ENCODE measurements at regions not wholly inside any gene's neighbourhood (a gene's known extent, or its start where the extent isn't known, plus 50 kb on each side); places are given as distances from the start of the nearest gene placed in this dataset.
"Not testable (repeated sequence)": the region's sequence is repeated elsewhere in the genome, so short reads cannot be mapped to it uniquely, and the experiment has no call there.

DNA sequence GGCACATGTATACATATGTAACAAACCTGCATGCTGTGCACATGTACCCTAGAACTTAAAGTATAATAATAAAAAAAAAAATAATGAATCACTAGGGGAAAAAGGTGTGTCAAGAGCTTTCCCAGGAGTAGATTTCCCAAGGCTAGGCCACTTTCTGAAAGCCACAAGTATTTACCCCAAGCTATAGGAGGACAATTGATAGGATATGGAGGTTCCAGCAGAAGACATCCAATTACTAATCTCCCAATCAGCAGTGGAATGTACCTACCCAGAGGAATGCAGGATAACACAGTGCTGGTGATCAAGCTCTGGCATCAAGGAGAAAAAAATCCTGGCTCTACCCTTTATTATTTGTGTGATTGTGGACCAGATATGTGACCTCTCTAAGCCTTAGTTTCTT lies 562.7 kb downstream of the RFPL4B start:
- H3K27ac ChIP-seq = no peak overlapping the region
- no peaks in the 10 kb centered on the region for H3K36me3 ChIP-seq (ENCODE audit: control insufficient read depth, insufficient read depth, low read length)
- no peaks in the 10 kb centered on the region for H3K27me3 ChIP-seq (ENCODE audit: control insufficient read depth, insufficient read depth, low read length)
- H3K9me3 ChIP-seq (ENCODE audit: control insufficient read depth, low read length) = no peaks in the 10 kb centered on the region
- no peak overlapping the region for H2AFZ ChIP-seq
- H3K4me3 ChIP-seq (ENCODE audit: low read depth, low read length) = no peak overlapping the region
- no peaks in the 10 kb centered on the region for H3K79me2 ChIP-seq
- H3K9ac ChIP-seq = no peak overlapping the region
- no peaks in the 10 kb centered on the region for H3K4me1 ChIP-seq
- TF ChIP-seq, protein P1, sequence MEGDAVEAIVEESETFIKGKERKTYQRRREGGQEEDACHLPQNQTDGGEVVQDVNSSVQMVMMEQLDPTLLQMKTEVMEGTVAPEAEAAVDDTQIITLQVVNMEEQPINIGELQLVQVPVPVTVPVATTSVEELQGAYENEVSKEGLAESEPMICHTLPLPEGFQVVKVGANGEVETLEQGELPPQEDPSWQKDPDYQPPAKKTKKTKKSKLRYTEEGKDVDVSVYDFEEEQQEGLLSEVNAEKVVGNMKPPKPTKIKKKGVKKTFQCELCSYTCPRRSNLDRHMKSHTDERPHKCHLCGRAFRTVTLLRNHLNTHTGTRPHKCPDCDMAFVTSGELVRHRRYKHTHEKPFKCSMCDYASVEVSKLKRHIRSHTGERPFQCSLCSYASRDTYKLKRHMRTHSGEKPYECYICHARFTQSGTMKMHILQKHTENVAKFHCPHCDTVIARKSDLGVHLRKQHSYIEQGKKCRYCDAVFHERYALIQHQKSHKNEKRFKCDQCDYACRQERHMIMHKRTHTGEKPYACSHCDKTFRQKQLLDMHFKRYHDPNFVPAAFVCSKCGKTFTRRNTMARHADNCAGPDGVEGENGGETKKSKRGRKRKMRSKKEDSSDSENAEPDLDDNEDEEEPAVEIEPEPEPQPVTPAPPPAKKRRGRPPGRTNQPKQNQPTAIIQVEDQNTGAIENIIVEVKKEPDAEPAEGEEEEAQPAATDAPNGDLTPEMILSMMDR (IDR thresholded peaks at IDR 0.05) = no peak
- no peak overlapping the region for H3K4me2 ChIP-seq (ENCODE audit: low read length)

- no peak overlapping the region for H2AFZ ChIP-seq
Measured at GRCh38 chr6:112910256-112910655, 563.1 kb downstream of the RFPL4B start.

GRCh38 chr6:112911959-112912358 lies 564.8 kb downstream of the RFPL4B start:
- no peak overlapping the region for H3K9ac ChIP-seq
- no peaks in the 10 kb centered on the region for H3K9me3 ChIP-seq (ENCODE audit: control insufficient read depth, low read length)
- H3K4me2 ChIP-seq (ENCODE audit: low read length) = no peak overlapping the region
- no peaks in the 10 kb centered on the region for H3K27me3 ChIP-seq (ENCODE audit: control insufficient read depth, insufficient read depth, low read length)
- TF ChIP-seq, protein P1 (IDR thresholded peaks at IDR 0.05) = no peak
- no peak overlapping the region for H3K4me3 ChIP-seq (ENCODE audit: low read depth, low read length)
- no peaks in the 10 kb centered on the region for H3K79me2 ChIP-seq
- no peak overlapping the region for H3K27ac ChIP-seq
- H3K36me3 ChIP-seq (ENCODE audit: control insufficient read depth, insufficient read depth, low read length) = no peaks in the 10 kb centered on the region
- H2AFZ ChIP-seq = no peak overlapping the region
- H3K4me1 ChIP-seq = no peaks in the 10 kb centered on the region

More at GRCh38 chr6:112910256-112910655, 563.1 kb downstream of the RFPL4B start:
- Histone ChIP-seq H3K9me3 (ENCODE audit: control insufficient read depth, low read length) (no peaks in the 10 kb centered on the region), H3K36me3 (ENCODE audit: control insufficient read depth, insufficient read depth, low read length) (no peaks in the 10 kb centered on the region), H3K4me3 (ENCODE audit: low read depth, low read length) (no peak overlapping the region), H3K4me2 (ENCODE audit: low read length) (no peak overlapping the region), H3K9ac (no peak overlapping the region), H3K4me1 (no peaks in the 10 kb centered on the region), H3K27me3 (ENCODE audit: control insufficient read depth, insufficient read depth, low read length) (no peaks in the 10 kb centered on the region), H3K27ac (no peak overlapping the region), H3K79me2 (no peaks in the 10 kb centered on the region)
- TF ChIP-seq, protein P1 (IDR thresholded peaks at IDR 0.05) = no peak

- no peak overlapping the region for H3K27ac ChIP-seq
- no peaks in the 10 kb centered on the region for H3K27me3 ChIP-seq (ENCODE audit: control insufficient read depth, insufficient read depth, low read length)
- TF ChIP-seq, protein P1 (IDR thresholded peaks at IDR 0.05) = no peak
- no peak overlapping the region for H3K9ac ChIP-seq
- H2AFZ ChIP-seq = no peak overlapping the region
- no peak overlapping the region for H3K4me3 ChIP-seq (ENCODE audit: low read depth, low read length)
- H3K9me3 ChIP-seq (ENCODE audit: control insufficient read depth, low read length) = no peaks in the 10 kb centered on the region
- no peaks in the 10 kb centered on the region for H3K4me1 ChIP-seq
- no peaks in the 10 kb centered on the region for H3K79me2 ChIP-seq
- H3K36me3 ChIP-seq (ENCODE audit: control insufficient read depth, insufficient read depth, low read length) = no peaks in the 10 kb centered on the region
- no peak overlapping the region for H3K4me2 ChIP-seq (ENCODE audit: low read length)
Measured at GRCh38 chr6:112912416-112913101, 565.4 kb downstream of the RFPL4B start.

DNA sequence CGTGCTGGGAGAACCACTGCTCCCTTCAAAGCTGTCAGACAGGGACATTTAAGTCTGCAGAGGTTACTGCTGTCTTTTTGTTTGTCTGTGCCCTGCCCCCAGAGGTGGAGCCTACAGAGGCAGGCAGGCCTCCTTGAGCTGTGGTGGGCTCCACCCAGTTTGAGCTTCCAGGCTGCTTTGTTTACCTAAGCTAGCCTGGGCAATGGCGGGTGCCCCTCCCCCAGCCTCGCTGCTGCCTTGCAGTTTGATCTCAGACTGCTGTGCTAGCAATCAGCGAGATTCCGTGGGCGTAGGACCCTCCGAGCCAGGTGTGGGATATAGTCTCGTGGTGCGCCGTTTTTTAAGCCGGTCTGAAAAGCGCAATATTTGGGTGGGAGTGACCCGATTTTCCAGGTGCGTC lies 572.6 kb downstream of the RFPL4B start:
- H3K79me2 ChIP-seq; H3K27ac ChIP-seq; H2AFZ ChIP-seq; H3K27me3 ChIP-seq (ENCODE audit: control insufficient read depth, insufficient read depth, low read length); H3K9me3 ChIP-seq (ENCODE audit: control insufficient read depth, low read length); H3K9ac ChIP-seq; H3K4me2 ChIP-seq (ENCODE audit: low read length); H3K36me3 ChIP-seq (ENCODE audit: control insufficient read depth, insufficient read depth, low read length); H3K4me3 ChIP-seq (ENCODE audit: low read depth, low read length); H3K4me1 ChIP-seq: not testable (repeated sequence)
